Fibroblast of peridontal ligament (primary cell): ENCODE measurements at regions not wholly inside any gene's neighbourhood (a gene's known extent, or its start where the extent isn't known, plus 50 kb on each side); places are given as distances from the start of the nearest gene placed in this dataset.
"Not testable (repeated sequence)": the region's sequence is repeated elsewhere in the genome, so short reads cannot be mapped to it uniquely, and the experiment has no call there.

Source experiments
- DNase-seq: peaks from one replicate; pipeline ENCODE4 v3.0.0-alpha.2; 2010; ENCODE audit errors: extremely low read depth

GRCh38 chr4:75287738-75288517 lies 226.3 kb downstream of the RCHY1 start:
- no peak for DNase-seq

- DNase-seq: no peak
Observed at GRCh38 chr4:75285837-75286236, 228.4 kb downstream of the RCHY1 start.

GRCh38 chr4:75284831-75285230 lies 229.4 kb downstream of the RCHY1 start:
- no peak for DNase-seq

GRCh38 chr4:75280461-75280860 lies 233.7 kb downstream of the RCHY1 start:
- DNase-seq: not testable (repeated sequence)

- no peak for DNase-seq
Observed at GRCh38 chr4:75259306-75259705, 254.9 kb downstream of the RCHY1 start.

GRCh38 chr4:75255261-75255660 lies 258.9 kb downstream of the RCHY1 start:
- DNase-seq: no peak

- DNase-seq: no peak
Observed at GRCh38 chr4:75254745-75255144, 259.5 kb downstream of the RCHY1 start.

GRCh38 chr4:75253094-75253493 lies 261.1 kb downstream of the RCHY1 start:
- not testable (repeated sequence) for DNase-seq

GRCh38 chr4:75251547-75251946 lies 262.7 kb downstream of the RCHY1 start:
- no peak for DNase-seq

- DNase-seq: no peak
Observed at GRCh38 chr4:75249739-75250138, 264.5 kb downstream of the RCHY1 start.

GRCh38 chr4:75248770-75249407 lies 265.3 kb downstream of the RCHY1 start:
- DNase-seq: no peak

- no peak for DNase-seq
Observed at GRCh38 chr4:75244325-75244724, 269.9 kb downstream of the RCHY1 start.

- no peak for DNase-seq
Observed at GRCh38 chr4:75243570-75243969, 270.6 kb downstream of the RCHY1 start.

- no peak for DNase-seq
Observed at GRCh38 chr4:75235359-75235951, 278.7 kb downstream of the RCHY1 start.

GRCh38 chr4:75232546-75232945 lies 281.7 kb downstream of the RCHY1 start:
- no peak for DNase-seq

GRCh38 chr4:75229806-75230570 lies 284.2 kb downstream of the RCHY1 start:
- no peak for DNase-seq

GRCh38 chr4:75213480-75213879 lies 280.6 kb downstream of the PARM1 start:
- no peak for DNase-seq

GRCh38 chr4:75211422-75211821 lies 278.5 kb downstream of the PARM1 start:
- no peak for DNase-seq

- DNase-seq: no peak
Observed at GRCh38 chr4:75207902-75208301, 275.0 kb downstream of the PARM1 start.

- no peak for DNase-seq
Observed at GRCh38 chr4:75195111-75195510, 262.2 kb downstream of the PARM1 start.

GRCh38 chr4:75194180-75194579 lies 261.3 kb downstream of the PARM1 start:
- DNase-seq: no peak

- DNase-seq: not testable (repeated sequence)
Observed at GRCh38 chr4:75192182-75192581, 259.3 kb downstream of the PARM1 start.
